ENCODE measurements at regions not wholly inside any gene's neighbourhood (a gene's known extent, or its start where the extent isn't known, plus 50 kb on each side); places are given as distances from the start of the nearest gene placed in this dataset.

DNA sequence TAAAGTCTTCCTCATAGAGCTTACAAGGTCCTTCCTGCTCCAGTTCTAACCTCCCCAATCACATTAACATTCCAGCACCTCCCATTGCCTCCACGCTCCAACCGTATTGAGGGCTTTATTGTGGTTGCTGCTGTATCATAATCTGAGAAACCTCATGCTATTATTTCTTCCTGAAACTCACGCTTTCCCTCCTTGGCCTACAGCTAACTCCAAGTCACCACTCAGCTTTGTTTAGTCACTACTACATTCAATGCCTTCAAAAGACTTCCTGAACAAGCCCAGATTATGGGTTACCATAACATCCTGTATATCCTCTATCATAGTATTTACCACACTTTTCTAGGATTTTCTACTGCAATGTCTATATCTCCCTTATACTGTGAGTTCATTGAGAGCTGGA, 230.4 kb downstream of the IKZF2 start:
- TF ChIP-seq, protein P1, sequence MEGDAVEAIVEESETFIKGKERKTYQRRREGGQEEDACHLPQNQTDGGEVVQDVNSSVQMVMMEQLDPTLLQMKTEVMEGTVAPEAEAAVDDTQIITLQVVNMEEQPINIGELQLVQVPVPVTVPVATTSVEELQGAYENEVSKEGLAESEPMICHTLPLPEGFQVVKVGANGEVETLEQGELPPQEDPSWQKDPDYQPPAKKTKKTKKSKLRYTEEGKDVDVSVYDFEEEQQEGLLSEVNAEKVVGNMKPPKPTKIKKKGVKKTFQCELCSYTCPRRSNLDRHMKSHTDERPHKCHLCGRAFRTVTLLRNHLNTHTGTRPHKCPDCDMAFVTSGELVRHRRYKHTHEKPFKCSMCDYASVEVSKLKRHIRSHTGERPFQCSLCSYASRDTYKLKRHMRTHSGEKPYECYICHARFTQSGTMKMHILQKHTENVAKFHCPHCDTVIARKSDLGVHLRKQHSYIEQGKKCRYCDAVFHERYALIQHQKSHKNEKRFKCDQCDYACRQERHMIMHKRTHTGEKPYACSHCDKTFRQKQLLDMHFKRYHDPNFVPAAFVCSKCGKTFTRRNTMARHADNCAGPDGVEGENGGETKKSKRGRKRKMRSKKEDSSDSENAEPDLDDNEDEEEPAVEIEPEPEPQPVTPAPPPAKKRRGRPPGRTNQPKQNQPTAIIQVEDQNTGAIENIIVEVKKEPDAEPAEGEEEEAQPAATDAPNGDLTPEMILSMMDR (IDR thresholded peaks at IDR 0.05): no peak
- TF ChIP-seq POLR2A (IDR thresholded peaks at IDR 0.05): no peak

Data from esophagus squamous epithelium (tissue), 4 donors.